A673 (cell line): ENCODE measurements at regions not wholly inside any gene's neighbourhood (a gene's known extent, or its start where the extent isn't known, plus 50 kb on each side); places are given as distances from the start of the nearest gene placed in this dataset.

ENCODE experiments used
- CTCF ChIP-seq: fragments of 300-800, 200-600 bp; sonication (generic); conservative IDR thresholded peaks from 2 replicates; pipeline ENCODE4 v1.5.1; 2017; ENCODE audit warnings: low read depth, mild to moderate bottlenecking, antibody characterized with exemption, low read length, moderate library complexity, mixed read lengths
- EZH2 ChIP-seq: fragments of 200-600 bp; sonication (generic); IDR thresholded peaks from 2 replicates; pipeline ENCODE4 v1.6.1; 2017; ENCODE audit warnings: borderline replicate concordance, low read depth, mild to moderate bottlenecking, mixed read lengths, antibody characterized with exemption, low read length; ENCODE audit not compliant: poor library complexity, severe bottlenecking

GRCh38 chrX:149151805-149152757 is 353.0 kb downstream of the IDS start:
- TF ChIP-seq CTCF, result no peak
- no peak for TF ChIP-seq EZH2
